ENCODE measurements at regions not wholly inside any gene's neighbourhood (a gene's known extent, or its start where the extent isn't known, plus 50 kb on each side); places are given as distances from the start of the nearest gene placed in this dataset.

GRCh38 chr6:163923658-163924411, 509.3 kb downstream of the QKI start:
- no peak for DNase-seq

GRCh38 chr6:163922562-163922961, 508.0 kb downstream of the QKI start:
- no peak for DNase-seq

- DNase-seq: no peak
These were observed 505.1 kb downstream of the QKI start for GRCh38 chr6:163919652-163920051.

GRCh38 chr6:163916315-163917081, 502.0 kb downstream of the QKI start:
- DNase-seq: no peak

- no peak for DNase-seq
These were observed 500.6 kb downstream of the QKI start for GRCh38 chr6:163915131-163915530.

- no peak for DNase-seq
These were observed 498.5 kb downstream of the QKI start for GRCh38 chr6:163913045-163913444.

GRCh38 chr6:163906006-163906710, 491.6 kb downstream of the QKI start:
- no peak for DNase-seq

- no peak for DNase-seq
These were observed 489.7 kb downstream of the QKI start for GRCh38 chr6:163904186-163904585.

GRCh38 chr6:163903541-163903940, 489.0 kb downstream of the QKI start:
- no peak for DNase-seq

- DNase-seq: no peak
These were observed 488.5 kb downstream of the QKI start for GRCh38 chr6:163902993-163903392.

- DNase-seq: no peak
These were observed 487.2 kb downstream of the QKI start for GRCh38 chr6:163901681-163902080.

- DNase-seq: no peak
These were observed 486.1 kb downstream of the QKI start for GRCh38 chr6:163900570-163900969.

- DNase-seq: no peak
These were observed 483.2 kb downstream of the QKI start for GRCh38 chr6:163897669-163898068.

- DNase-seq: no peak
These were observed 482.5 kb downstream of the QKI start for GRCh38 chr6:163897030-163897429.

GRCh38 chr6:163895162-163895561, 480.6 kb downstream of the QKI start:
- no peak for DNase-seq

- DNase-seq: no peak
These were observed 479.2 kb downstream of the QKI start for GRCh38 chr6:163893609-163894189.

GRCh38 chr6:163892824-163893561, 478.5 kb downstream of the QKI start:
- no peak for DNase-seq

GRCh38 chr6:163889904-163890514, 475.5 kb downstream of the QKI start:
- DNase-seq: no peak

- DNase-seq: no peak
These were observed 473.7 kb downstream of the QKI start for GRCh38 chr6:163888030-163888819.

GRCh38 chr6:163886428-163886827, 471.9 kb downstream of the QKI start:
- DNase-seq: no peak

- no peak for DNase-seq
These were observed 469.5 kb downstream of the QKI start for GRCh38 chr6:163883984-163884383.
